ENCODE measurements at regions not wholly inside any gene's neighbourhood (a gene's known extent, or its start where the extent isn't known, plus 50 kb on each side); places are given as distances from the start of the nearest gene placed in this dataset.

GRCh38 chr20:17803765-17804164 is 104.0 kb downstream of the BANF2 start:
- no peak for DNase-seq (ENCODE audit: low spot score)
- TF ChIP-seq CTCF (IDR thresholded peaks at IDR 0.05; ENCODE audit: borderline replicate concordance, control extremely low read depth, extremely low read depth, insufficient read depth, missing control alignments) = no peak
- in situ Hi-C loops (cut with MboI; ENCODE audit: low sequenced_read_pairs, unreplicated experiment) = no loop called here

- TF ChIP-seq CTCF (IDR thresholded peaks at IDR 0.05; ENCODE audit: borderline replicate concordance, control extremely low read depth, extremely low read depth, insufficient read depth, missing control alignments) = no peak
- no peak for DNase-seq (ENCODE audit: low spot score)
- in situ Hi-C loops (cut with MboI; ENCODE audit: low sequenced_read_pairs, unreplicated experiment) = no loop called here
These were observed 99.9 kb downstream of the BANF2 start for GRCh38 chr20:17799575-17800227.

- in situ Hi-C loops (cut with MboI; ENCODE audit: low sequenced_read_pairs, unreplicated experiment) = no loop called here
These were observed 98.8 kb downstream of the BANF2 start for GRCh38 chr20:17798601-17799000.

GRCh38 chr20:17797579-17797978 is 97.8 kb downstream of the BANF2 start:
- in situ Hi-C loops (cut with MboI; ENCODE audit: low sequenced_read_pairs, unreplicated experiment) = no loop called here
- no peak for TF ChIP-seq CTCF (IDR thresholded peaks at IDR 0.05; ENCODE audit: borderline replicate concordance, control extremely low read depth, extremely low read depth, insufficient read depth, missing control alignments)
- no peak for DNase-seq (ENCODE audit: low spot score)

More at GRCh38 chr20:17798601-17799000, 98.8 kb downstream of the BANF2 start:
- no peak for TF ChIP-seq CTCF (IDR thresholded peaks at IDR 0.05; ENCODE audit: borderline replicate concordance, control extremely low read depth, extremely low read depth, insufficient read depth, missing control alignments)
- no peak for DNase-seq (ENCODE audit: low spot score)

GRCh38 chr20:17797161-17797560 is 97.4 kb downstream of the BANF2 start:
- no peak for DNase-seq (ENCODE audit: low spot score)
- TF ChIP-seq CTCF (IDR thresholded peaks at IDR 0.05; ENCODE audit: borderline replicate concordance, control extremely low read depth, extremely low read depth, insufficient read depth, missing control alignments) = no peak
- in situ Hi-C loops (cut with MboI; ENCODE audit: low sequenced_read_pairs, unreplicated experiment) = no loop called here

- no peak for TF ChIP-seq CTCF (IDR thresholded peaks at IDR 0.05; ENCODE audit: borderline replicate concordance, control extremely low read depth, extremely low read depth, insufficient read depth, missing control alignments)
- in situ Hi-C loops (cut with MboI; ENCODE audit: low sequenced_read_pairs, unreplicated experiment) = no loop called here
- DNase-seq (ENCODE audit: low spot score) = no peak
These were observed 96.4 kb downstream of the BANF2 start for GRCh38 chr20:17796091-17796563.
